ENCODE measurements at regions not wholly inside any gene's neighbourhood (a gene's known extent, or its start where the extent isn't known, plus 50 kb on each side); places are given as distances from the start of the nearest gene placed in this dataset.
A peak's percentile ranks its signal among the peaks of the same experiment; 100 is the strongest.

DNA sequence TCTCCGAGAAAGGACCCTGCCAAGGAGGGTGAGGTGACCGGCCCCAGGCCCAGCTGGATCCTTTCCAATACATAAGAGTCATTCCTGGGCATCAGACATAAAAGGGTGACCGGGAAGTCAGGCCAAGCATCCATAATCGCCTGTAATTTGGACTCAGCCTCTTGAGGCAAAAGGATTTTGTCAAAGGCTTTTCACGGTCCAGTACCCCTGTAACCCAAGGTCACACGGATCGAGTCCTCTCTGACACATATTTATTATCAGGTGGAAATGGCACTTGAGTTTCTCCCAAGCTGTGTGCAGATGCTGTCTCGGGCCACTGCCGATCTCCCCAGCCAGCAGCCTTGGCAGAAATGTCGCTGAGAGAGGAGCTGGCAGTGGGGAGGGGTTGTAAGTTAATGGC lies 556.5 kb downstream of the MN1 start:
- no peak overlapping the region for H3K4me3 Mint-ChIP-seq
- no peaks in the 10 kb centered on the region for H3K36me3 Mint-ChIP-seq
- Histone ChIP-seq H3K36me3 (ENCODE audit: insufficient read depth, low read length) (no peaks in the 10 kb centered on the region), H3K4me1 (ENCODE audit: insufficient read depth, low read length) (no peaks in the 10 kb centered on the region), H3K27me3 (ENCODE audit: insufficient read depth, low read length) (no peaks in the 10 kb centered on the region), H3K4me3 (ENCODE audit: low read length in 2 of 2) (no peak overlapping the region), H3K9me3 (ENCODE audit: control insufficient read depth in 1 of 2, low read length in 2 of 2) (no peaks in the 10 kb centered on the region), H3K27ac (ENCODE audit: low read depth, low read length) (no peak overlapping the region)
- H3K4me1 Mint-ChIP-seq: peaks cover 9 to 16% (median 11%) of the 10 kb centered on the region in 4 donors
- intact Hi-C loops (cut with micrococcal nuclease): no loop called here
- ChIA-PET POLR2A (ENCODE audit: partially characterized antibody) (no interaction called here), CTCF (ENCODE audit: partially characterized antibody) (no interaction called here)
- H3K27ac Mint-ChIP-seq: no peak overlapping the region
- H3K27me3 Mint-ChIP-seq: peaks cover 0 to 3% of the 10 kb centered on the region in 2 donors
- H3K9me3 Mint-ChIP-seq: no peaks in the 10 kb centered on the region
- DNase-seq: no peak

DNA sequence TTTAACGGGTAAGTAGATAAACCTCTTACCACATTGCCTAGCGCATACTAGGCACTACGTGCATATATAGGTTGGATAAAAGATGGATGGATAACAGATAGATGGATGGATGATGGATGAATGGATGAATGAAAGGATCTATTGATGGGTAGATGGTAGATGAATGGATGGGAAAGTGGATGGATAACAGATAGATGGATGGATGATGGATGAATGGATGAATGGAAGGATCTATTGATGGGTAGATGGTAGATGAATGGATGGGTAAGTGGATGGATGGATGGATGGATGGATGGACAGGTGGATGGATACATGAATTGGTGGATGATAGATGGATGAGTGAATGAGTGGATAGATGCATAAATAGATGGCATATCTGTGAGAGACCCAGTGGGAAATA lies 555.0 kb downstream of the MN1 start:
- H3K27ac Mint-ChIP-seq: no peak overlapping the region
- Histone ChIP-seq H3K4me1 (ENCODE audit: insufficient read depth, low read length) (no peaks in the 10 kb centered on the region), H3K27ac (ENCODE audit: low read depth, low read length) (no peak overlapping the region), H3K4me3 (ENCODE audit: low read length in 2 of 2) (no peak overlapping the region), H3K27me3 (ENCODE audit: insufficient read depth, low read length) (no peaks in the 10 kb centered on the region), H3K9me3 (ENCODE audit: control insufficient read depth in 1 of 2, low read length in 2 of 2) (no peaks in the 10 kb centered on the region), H3K36me3 (ENCODE audit: insufficient read depth, low read length) (no peaks in the 10 kb centered on the region)
- H3K4me1 Mint-ChIP-seq: peaks cover 9 to 16% (median 11%) of the 10 kb centered on the region in 4 donors
- intact Hi-C loops (cut with micrococcal nuclease): no loop called here
- DNase-seq: no peak
- no peaks in the 10 kb centered on the region for H3K36me3 Mint-ChIP-seq
- H3K27me3 Mint-ChIP-seq: peaks cover 0 to under 1% of the 10 kb centered on the region in 2 donors
- peaks cover 0 to 3% (median 0%) of the 10 kb centered on the region in 8 donors for H3K9me3 Mint-ChIP-seq
- CTCF ChIA-PET (ENCODE audit: partially characterized antibody): no interaction called here
- POLR2A ChIA-PET (ENCODE audit: partially characterized antibody): no interaction called here
- no peak overlapping the region for H3K4me3 Mint-ChIP-seq

- peak overlapping the region in 2 of 8 donors; percentile 12 to 23 for H3K4me3 Mint-ChIP-seq
Measured at GRCh38 chr22:27247701-27248434, 553.7 kb downstream of the MN1 start.

DNA sequence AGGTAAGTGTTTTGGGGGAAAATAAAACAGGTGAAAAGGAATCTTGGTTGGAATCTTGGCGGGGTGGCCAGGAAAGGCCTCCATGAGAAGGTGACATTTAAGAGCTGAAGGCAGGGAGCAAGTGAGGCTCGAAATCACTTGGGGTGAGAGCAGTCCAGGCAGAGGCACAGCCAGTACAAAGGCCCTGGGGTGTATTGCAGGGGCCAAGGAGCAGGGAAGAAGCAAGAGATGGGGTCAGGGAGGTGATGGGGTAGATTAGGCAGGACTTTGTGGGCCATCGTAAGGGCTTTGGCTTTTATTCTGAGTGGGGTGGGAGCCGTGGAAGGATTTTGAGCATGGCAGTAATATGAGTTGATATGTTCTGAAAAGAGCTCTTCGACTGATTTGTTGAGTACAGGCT lies 551.1 kb downstream of the MN1 start:
- H3K36me3 ChIP-seq (ENCODE audit: insufficient read depth, low read length): no peaks in the 10 kb centered on the region
- Mint-ChIP-seq H3K27me3 (no peaks in the 10 kb centered on the region), H3K36me3 (no peaks in the 10 kb centered on the region), H3K9me3 (peaks cover 5 to 26% (median 12%) of the 10 kb centered on the region in 8 donors), H3K4me3 (no peak overlapping the region), H3K27ac (no peak overlapping the region), H3K4me1 (peaks cover 9 to 16% (median 11%) of the 10 kb centered on the region in 4 donors)
- no peak for DNase-seq
- peaks cover 0 to 3% of the 10 kb centered on the region in 2 donors for H3K9me3 ChIP-seq (ENCODE audit: control insufficient read depth in 1 of 2, low read length in 2 of 2)
- H3K4me3 ChIP-seq (ENCODE audit: low read length in 2 of 2): no peak overlapping the region
- intact Hi-C loops (cut with micrococcal nuclease): no loop called here
- ChIA-PET CTCF (ENCODE audit: partially characterized antibody) (no interaction called here), POLR2A (ENCODE audit: partially characterized antibody) (no interaction called here)
- no peak overlapping the region for H3K27ac ChIP-seq (ENCODE audit: low read depth, low read length)
- no peaks in the 10 kb centered on the region for H3K27me3 ChIP-seq (ENCODE audit: insufficient read depth, low read length)
- H3K4me1 ChIP-seq (ENCODE audit: insufficient read depth, low read length): no peaks in the 10 kb centered on the region

More at GRCh38 chr22:27247701-27248434, 553.7 kb downstream of the MN1 start:
- H3K36me3 ChIP-seq (ENCODE audit: insufficient read depth, low read length): no peaks in the 10 kb centered on the region
- no peak for DNase-seq
- no peak overlapping the region for H3K4me3 ChIP-seq (ENCODE audit: low read length in 2 of 2)
- POLR2A ChIA-PET (ENCODE audit: partially characterized antibody): no interaction called here
- Mint-ChIP-seq H3K27ac (no peak overlapping the region), H3K9me3 (peaks cover 0 to 4% (median 0%) of the 10 kb centered on the region in 8 donors), H3K27me3 (no peaks in the 10 kb centered on the region), H3K36me3 (no peaks in the 10 kb centered on the region), H3K4me1 (peaks cover 9 to 16% (median 11%) of the 10 kb centered on the region in 4 donors)
- no peak overlapping the region for H3K27ac ChIP-seq (ENCODE audit: low read depth, low read length)
- H3K27me3 ChIP-seq (ENCODE audit: insufficient read depth, low read length): no peaks in the 10 kb centered on the region
- H3K9me3 ChIP-seq (ENCODE audit: control insufficient read depth in 1 of 2, low read length in 2 of 2): no peaks in the 10 kb centered on the region
- CTCF ChIA-PET (ENCODE audit: partially characterized antibody): no interaction called here
- no peaks in the 10 kb centered on the region for H3K4me1 ChIP-seq (ENCODE audit: insufficient read depth, low read length)
- intact Hi-C loops (cut with micrococcal nuclease): no loop called here

DNA sequence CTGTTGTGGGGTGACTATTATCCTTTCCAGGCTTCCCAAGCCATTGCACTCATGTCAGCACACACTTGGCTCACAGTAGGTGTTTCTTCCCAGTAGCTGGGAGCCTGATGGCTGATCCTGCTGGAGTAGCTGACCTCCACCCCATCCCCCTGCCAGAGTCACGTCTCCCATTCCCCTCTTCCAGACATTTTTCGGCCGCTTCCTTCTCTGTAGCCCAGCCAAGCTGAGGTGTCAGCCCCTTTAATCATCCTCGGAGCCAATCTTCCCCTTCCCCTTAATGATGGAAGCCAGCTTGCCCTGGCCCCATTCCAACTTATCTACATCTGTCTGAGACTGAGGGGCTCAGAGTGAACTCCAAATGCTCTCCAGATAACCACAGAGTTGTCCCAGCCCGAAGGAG lies 550.7 kb downstream of the MN1 start:
- no peaks in the 10 kb centered on the region for H3K4me1 ChIP-seq (ENCODE audit: insufficient read depth, low read length)
- ChIA-PET POLR2A (ENCODE audit: partially characterized antibody) (no interaction called here), CTCF (ENCODE audit: partially characterized antibody) (no interaction called here)
- Mint-ChIP-seq H3K4me3 (no peak overlapping the region), H3K36me3 (no peaks in the 10 kb centered on the region), H3K27ac (no peak overlapping the region), H3K9me3 (peaks cover 5 to 31% (median 16%) of the 10 kb centered on the region in 8 donors), H3K27me3 (no peaks in the 10 kb centered on the region), H3K4me1 (peaks cover 9 to 16% (median 11%) of the 10 kb centered on the region in 4 donors)
- intact Hi-C loops (cut with micrococcal nuclease): no loop called here
- peaks cover 0 to 5% of the 10 kb centered on the region in 2 donors for H3K9me3 ChIP-seq (ENCODE audit: control insufficient read depth in 1 of 2, low read length in 2 of 2)
- DNase-seq: no peak
- no peak overlapping the region for H3K4me3 ChIP-seq (ENCODE audit: low read length in 2 of 2)
- no peaks in the 10 kb centered on the region for H3K27me3 ChIP-seq (ENCODE audit: insufficient read depth, low read length)
- no peaks in the 10 kb centered on the region for H3K36me3 ChIP-seq (ENCODE audit: insufficient read depth, low read length)
- no peak overlapping the region for H3K27ac ChIP-seq (ENCODE audit: low read depth, low read length)

DNA sequence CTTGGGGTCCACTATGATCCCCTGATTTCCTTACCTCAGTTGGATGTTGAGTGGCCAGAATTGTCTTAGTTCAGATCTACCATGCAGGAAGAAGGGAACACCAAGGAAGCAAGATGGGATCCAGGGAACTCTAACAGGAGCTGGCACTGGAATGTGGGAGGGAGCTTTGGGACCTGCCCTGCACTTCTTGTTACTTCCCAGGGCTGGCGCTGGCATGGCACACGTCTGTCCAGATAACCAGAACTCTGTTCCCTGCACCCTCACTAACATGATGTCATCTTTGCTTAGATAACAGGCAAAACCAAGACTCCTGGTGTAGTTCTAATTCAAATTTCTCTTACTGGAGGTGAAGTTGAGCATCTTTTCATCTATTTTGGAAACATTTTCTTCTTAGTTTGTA lies 550.0 kb downstream of the MN1 start:
- H3K27ac Mint-ChIP-seq: no peak overlapping the region
- no peak overlapping the region for H3K4me3 Mint-ChIP-seq
- no peaks in the 10 kb centered on the region for H3K27me3 Mint-ChIP-seq
- POLR2A ChIA-PET (ENCODE audit: partially characterized antibody): no interaction called here
- H3K4me3 ChIP-seq (ENCODE audit: low read length in 2 of 2): no peak overlapping the region
- no peaks in the 10 kb centered on the region for H3K36me3 Mint-ChIP-seq
- H3K4me1 ChIP-seq (ENCODE audit: insufficient read depth, low read length): no peaks in the 10 kb centered on the region
- peaks cover 0 to 6% of the 10 kb centered on the region in 2 donors for H3K9me3 ChIP-seq (ENCODE audit: control insufficient read depth in 1 of 2, low read length in 2 of 2)
- CTCF ChIA-PET (ENCODE audit: partially characterized antibody): no interaction called here
- H3K27me3 ChIP-seq (ENCODE audit: insufficient read depth, low read length): no peaks in the 10 kb centered on the region
- no peak overlapping the region for H3K27ac ChIP-seq (ENCODE audit: low read depth, low read length)
- peaks cover 7 to 14% (median 8%) of the 10 kb centered on the region in 4 donors for H3K4me1 Mint-ChIP-seq
- no peaks in the 10 kb centered on the region for H3K36me3 ChIP-seq (ENCODE audit: insufficient read depth, low read length)
- no peak for DNase-seq
- intact Hi-C loops (cut with micrococcal nuclease): no loop called here
- H3K9me3 Mint-ChIP-seq: peaks cover 5 to 38% (median 20%) of the 10 kb centered on the region in 8 donors

GRCh38 chr22:27252282-27253049 lies 549.1 kb downstream of the MN1 start:
- ChIA-PET POLR2A (ENCODE audit: partially characterized antibody) (no interaction called here), CTCF (ENCODE audit: partially characterized antibody) (no interaction called here)
- Mint-ChIP-seq H3K27ac (no peak overlapping the region), H3K36me3 (no peaks in the 10 kb centered on the region), H3K27me3 (no peaks in the 10 kb centered on the region), H3K4me3 (no peak overlapping the region), H3K4me1 (peaks cover 0 to 5% (median 3%) of the 10 kb centered on the region in 4 donors), H3K9me3 (peaks cover 5 to 41% (median 21%) of the 10 kb centered on the region in 8 donors)
- DNase-seq: no peak
- no peak overlapping the region for H3K27ac ChIP-seq (ENCODE audit: low read depth, low read length)
- intact Hi-C loops (cut with micrococcal nuclease): no loop called here
- no peaks in the 10 kb centered on the region for H3K27me3 ChIP-seq (ENCODE audit: insufficient read depth, low read length)
- H3K9me3 ChIP-seq (ENCODE audit: control insufficient read depth in 1 of 2, low read length in 2 of 2): peaks cover 0 to 6% of the 10 kb centered on the region in 2 donors
- no peaks in the 10 kb centered on the region for H3K4me1 ChIP-seq (ENCODE audit: insufficient read depth, low read length)
- H3K4me3 ChIP-seq (ENCODE audit: low read length in 2 of 2): no peak overlapping the region
- H3K36me3 ChIP-seq (ENCODE audit: insufficient read depth, low read length): no peaks in the 10 kb centered on the region

Measured in CD4-positive, alpha-beta memory T cell (primary cell).